ENCODE measurements at regions not wholly inside any gene's neighbourhood (a gene's known extent, or its start where the extent isn't known, plus 50 kb on each side); places are given as distances from the start of the nearest gene placed in this dataset.

GRCh38 chr16:82499302-82499701 is 127.5 kb upstream of the CDH13 start:
- no peak for DNase-seq (ENCODE audit: insufficient read length, low spot score)
- FAIRE-seq = no peak

GRCh38 chr16:82497139-82497538 is 129.6 kb upstream of the CDH13 start:
- no peak for FAIRE-seq
- no peak for DNase-seq (ENCODE audit: insufficient read length, low spot score)

DNA sequence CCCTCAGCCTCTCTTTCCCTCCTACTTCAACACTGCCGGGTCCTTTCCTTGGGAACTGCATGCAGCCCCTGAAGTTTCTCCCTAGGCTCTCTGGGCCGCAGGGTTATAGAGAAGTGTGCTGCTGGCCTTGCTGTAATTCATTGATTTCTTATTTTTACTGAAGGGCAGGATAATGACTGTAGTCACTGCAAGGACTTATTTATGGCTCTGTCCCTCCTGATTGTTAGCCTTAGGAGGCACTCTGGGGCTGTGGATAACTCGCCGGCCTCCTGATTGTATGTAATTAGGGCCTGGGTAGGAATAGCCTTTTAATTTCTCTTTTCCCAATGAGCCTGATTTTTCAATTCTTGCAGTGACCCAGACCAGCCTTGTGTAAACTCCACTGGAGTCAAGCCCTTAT is 138.3 kb upstream of the CDH13 start:
- DNase-seq (ENCODE audit: insufficient read length, low spot score) (no peak), FAIRE-seq (no peak)

DNA sequence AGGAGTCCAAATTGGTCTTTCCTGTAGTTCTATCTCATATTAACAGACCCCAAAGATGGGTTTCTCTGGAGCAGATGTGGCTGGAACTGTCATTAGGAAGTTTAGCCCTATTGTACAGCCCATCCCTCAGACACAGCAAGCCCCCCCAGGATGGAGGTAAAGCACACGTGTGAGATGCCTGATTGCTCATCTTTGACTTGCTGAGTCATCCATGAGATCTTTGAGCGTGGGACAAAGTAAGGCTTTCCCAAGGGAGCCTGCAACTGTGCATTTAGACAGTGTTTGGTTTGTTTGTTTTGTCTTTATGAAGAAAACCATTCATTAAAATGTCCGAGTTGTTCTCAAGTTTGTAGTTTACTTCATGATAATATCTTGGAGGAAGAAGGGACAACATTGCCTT is 145.3 kb upstream of the CDH13 start:
- FAIRE-seq (no peak), DNase-seq (ENCODE audit: insufficient read length, low spot score) (no peak)

- FAIRE-seq (no peak), DNase-seq (ENCODE audit: insufficient read length, low spot score) (no peak)
Observed at GRCh38 chr16:82476786-82477185, 150.0 kb upstream of the CDH13 start.

DNA sequence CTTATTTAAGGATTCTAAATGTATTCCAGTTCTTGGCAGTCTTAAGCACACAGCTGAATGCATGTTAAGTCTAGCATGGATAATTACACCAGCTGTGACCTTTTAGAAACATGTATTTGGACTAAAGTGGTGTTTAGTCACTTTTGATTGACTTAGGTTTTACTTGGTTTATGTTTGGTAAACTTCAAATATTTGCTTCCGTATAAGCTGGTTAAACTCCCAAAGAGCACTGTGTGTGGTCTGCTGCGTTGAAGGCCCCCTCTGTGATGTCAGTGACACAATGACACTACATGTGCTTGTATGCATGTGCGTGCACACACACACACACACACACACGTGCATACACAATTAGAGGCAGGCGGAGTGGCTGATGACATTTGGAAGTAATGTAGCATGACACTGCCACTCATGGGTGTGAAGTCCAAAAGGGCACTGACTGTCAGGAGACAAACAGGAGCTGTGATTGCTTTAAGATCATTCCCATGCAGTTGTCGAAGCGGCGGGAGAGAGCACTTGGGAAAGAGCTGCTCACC is 156.1 kb upstream of the CDH13 start:
- no peak for DNase-seq (ENCODE audit: insufficient read length, low spot score)
- FAIRE-seq = no peak

DNA sequence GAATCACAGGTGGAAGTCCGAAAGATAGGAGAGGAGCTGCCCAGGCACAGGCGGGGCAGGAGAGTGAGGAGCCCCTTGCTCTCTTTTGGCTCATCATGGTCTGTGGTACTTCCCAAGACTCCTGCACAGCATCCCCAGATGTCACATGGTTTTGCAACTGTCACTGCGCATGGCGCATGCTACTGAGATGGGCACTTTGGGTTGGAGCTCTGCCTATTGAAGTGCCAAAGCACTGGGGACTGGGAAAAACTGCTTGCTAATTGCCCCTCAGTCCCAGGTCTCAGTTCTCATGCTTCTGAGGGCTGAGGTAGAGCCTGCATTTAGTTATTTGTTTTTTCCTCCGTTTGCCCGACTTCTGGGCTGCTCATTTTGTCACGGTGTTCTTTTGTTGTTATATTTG is 156.8 kb upstream of the CDH13 start:
- DNase-seq (ENCODE audit: insufficient read length, low spot score) (no peak), FAIRE-seq (no peak)

GRCh38 chr16:82464187-82464586 is 162.6 kb upstream of the CDH13 start:
- DNase-seq (ENCODE audit: insufficient read length, low spot score) = no peak
- FAIRE-seq = no peak

DNA sequence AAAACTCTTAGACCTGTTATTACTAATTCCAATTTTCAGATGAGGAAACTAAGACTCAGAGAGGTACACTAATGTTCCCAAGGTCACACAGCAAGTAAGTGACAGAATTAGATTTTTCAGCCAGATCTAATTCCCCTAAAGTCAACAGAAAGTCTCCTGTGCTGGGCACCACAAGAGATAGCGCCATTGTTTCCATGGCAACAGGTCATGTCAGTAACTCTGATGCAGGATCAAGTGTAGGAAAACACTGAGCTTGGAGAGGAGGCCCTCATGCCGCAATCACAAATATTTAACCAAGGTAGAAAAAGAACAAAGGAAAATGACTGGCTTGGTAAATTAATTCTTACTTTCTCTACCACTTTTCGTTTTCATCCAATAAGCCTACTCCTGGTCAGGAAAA is 166.0 kb upstream of the CDH13 start:
- DNase-seq (ENCODE audit: insufficient read length, low spot score) (no peak), FAIRE-seq (no peak)

DNA sequence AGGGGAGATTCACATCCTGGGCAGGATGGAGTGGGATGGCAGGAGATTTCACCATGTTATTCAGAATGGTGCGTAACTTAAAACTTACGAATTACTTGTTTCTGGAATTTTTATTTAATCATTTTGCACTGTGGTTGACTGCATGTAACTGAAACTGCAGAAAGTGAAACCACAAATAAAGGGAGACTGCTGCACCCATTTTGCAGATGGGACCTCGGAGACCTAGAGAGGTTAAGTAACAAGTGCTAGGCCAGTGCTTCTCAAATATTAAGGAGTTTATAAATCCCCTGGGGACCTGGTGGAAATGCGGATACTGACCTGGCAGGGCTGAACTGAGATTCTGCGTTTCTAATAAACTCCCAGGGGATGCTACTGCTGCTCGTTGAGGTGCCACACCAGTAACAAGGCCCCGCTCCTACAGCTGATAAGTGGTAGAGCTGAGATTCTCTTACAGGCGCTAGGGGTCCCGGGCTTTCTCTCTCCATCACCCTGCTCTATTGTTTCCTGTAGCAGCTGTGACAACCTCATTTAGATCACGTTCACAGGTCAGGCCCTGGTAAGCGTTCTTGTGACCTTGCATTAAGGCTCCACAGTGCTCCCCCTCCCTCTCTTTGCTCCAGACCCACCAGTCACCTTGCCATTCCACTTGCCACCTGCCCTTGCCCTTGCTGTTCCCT is 167.1 kb upstream of the CDH13 start:
- no peak for FAIRE-seq
- DNase-seq (ENCODE audit: insufficient read length, low spot score) = no peak

- FAIRE-seq (peak; percentile 21), DNase-seq (ENCODE audit: insufficient read length, low spot score) (peak; percentile 52)
Observed at GRCh38 chr16:82456683-82457082, 170.1 kb upstream of the CDH13 start.

DNA sequence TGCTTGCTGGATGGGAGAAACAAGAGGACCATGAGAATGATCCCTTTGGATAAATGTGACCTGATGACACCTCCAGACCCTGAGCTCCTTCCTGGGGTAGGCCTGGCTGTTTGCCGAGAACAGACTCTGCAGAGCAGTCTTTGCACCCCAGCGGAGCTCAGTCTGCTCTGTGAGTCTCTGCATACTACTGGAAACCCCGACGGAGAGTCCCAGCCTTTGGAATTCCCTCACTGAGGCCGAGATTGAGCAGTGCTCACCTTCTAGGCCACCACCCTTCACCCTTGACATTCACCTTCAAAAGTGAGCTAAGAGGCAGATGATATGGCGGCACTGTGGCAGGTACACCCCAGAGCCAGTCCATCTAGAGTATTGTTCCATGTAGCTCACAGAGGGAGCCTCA is 172.2 kb upstream of the CDH13 start:
- no peak for FAIRE-seq

DNA sequence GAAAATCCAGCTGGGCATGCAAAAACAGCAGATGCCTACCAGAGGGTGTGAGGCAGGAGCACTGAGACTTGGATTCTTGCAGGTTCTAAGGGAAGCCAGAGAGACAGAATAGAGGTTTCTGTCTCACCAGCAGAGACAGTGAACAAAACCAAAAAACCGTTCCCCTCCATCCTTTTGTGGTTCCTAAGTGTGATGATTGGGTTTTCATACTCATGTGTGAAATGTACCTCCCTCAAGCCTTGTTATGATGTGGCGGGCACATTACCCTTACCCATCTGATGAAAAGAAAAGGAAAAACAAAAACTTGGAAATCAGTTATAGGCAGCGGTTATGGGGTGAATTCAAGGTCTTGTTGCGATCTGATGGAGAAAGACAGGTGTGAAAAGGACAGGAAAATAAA is 172.6 kb upstream of the CDH13 start:
- no peak for DNase-seq (ENCODE audit: insufficient read length, low spot score)
- FAIRE-seq = no peak

More for the DNA sequence above, 172.2 kb upstream of the CDH13 start:
- DNase-seq (ENCODE audit: insufficient read length, low spot score) = no peak

- no peak for DNase-seq (ENCODE audit: insufficient read length, low spot score)
- no peak for FAIRE-seq
Observed at GRCh38 chr16:82452004-82452756, 174.6 kb upstream of the CDH13 start.

DNA sequence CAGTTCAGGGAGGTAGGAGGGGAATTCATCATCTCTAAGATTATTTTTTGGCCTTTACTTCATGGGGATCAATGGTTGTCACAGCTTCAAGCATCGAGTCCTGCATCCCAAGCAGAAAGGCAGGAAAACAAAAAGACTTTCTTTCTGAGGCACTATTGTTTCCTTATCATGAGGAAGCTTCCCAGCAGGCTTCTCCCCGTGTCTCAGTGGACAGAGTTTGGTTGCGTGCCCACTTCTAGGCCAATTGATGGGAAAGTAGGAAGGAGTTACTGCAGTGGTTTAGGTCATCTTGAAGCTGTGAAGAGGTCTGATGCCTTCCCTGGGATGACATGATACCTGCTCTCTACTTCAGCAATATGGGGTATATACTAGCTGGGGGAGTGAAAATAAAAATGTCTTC is 175.3 kb upstream of the CDH13 start:
- FAIRE-seq = no peak

DNA sequence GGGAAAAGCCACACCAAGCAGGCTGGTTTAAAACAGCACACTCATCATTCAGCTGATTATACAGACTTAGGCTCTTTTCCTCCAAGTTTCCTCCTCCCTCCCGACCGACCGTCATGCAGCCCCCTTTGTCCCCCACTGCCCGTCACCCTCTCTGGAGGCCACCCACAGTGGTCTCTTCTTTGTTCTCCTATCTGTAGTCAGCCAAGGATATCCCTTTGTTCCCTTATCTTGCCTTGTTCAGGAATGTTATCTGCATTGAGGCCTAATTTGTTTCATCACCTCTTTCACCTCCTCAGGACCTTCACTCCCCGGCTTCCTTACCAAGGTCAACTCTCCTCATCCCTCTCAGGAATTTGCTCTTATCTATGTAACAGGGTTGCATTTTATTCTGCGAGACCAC is 186.4 kb upstream of the CDH13 start:
- DNase-seq (ENCODE audit: insufficient read length, low spot score) (no peak), FAIRE-seq (no peak)

More for the DNA sequence above, 175.3 kb upstream of the CDH13 start:
- DNase-seq (ENCODE audit: insufficient read length, low spot score) = no peak

DNA sequence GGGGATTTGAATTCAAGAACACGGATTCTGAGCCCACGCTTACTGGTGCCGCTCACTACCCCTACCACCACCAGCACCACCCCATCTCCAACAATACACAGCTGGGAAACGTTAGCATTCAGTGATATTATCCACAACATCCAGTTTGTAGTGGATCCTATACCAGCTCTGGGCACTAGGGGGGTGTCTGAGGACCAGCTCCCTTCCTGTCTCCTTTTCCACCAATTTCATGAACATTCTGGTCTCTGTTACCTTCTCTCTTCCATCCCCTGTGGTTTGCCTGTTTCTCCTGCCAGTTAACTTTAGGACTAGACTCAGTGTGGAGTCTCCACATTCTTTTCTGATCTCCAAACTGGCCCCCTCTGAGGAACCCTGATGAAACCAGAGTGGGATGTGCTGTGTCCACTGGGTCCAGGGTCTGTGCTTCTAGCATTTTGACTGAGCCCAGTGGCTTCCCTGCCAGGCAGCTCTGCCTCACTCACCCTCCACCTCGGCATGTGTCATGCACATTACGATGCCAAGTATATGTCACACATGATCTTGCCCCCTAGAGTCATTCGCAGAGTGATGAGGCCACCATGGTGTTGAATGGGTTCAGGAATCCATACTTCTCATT is 187.0 kb upstream of the CDH13 start:
- no peak for FAIRE-seq

GRCh38 chr16:82433042-82433441 is 193.7 kb upstream of the CDH13 start:
- no peak for DNase-seq (ENCODE audit: insufficient read length, low spot score)
- FAIRE-seq = no peak

More for the DNA sequence above, 187.0 kb upstream of the CDH13 start:
- peak; percentile 4 for DNase-seq (ENCODE audit: insufficient read length, low spot score)

DNA sequence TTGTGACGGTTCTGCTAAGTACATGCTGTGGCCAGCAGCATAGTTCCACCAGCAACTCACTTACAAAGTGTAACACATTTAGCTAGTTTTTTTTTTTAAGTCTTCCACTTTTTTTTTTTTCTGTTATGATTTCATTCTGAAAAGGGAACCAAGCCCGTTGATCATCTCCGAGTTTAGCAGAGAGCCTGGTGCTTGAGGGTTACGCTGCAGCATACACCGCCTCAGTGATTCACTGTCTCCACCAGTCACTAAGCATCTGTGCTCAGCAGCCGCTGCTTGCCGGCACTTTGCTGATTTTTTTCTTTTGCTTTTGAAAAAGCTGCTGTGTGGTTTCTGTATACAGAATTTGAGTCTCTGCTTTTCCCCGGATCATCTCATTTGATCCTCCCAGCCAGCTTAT is 194.5 kb upstream of the CDH13 start:
- FAIRE-seq = no peak
- DNase-seq (ENCODE audit: insufficient read length, low spot score) = no peak

- FAIRE-seq = no peak
Observed at GRCh38 chr16:82425661-82426060, 201.1 kb upstream of the CDH13 start.

DNA sequence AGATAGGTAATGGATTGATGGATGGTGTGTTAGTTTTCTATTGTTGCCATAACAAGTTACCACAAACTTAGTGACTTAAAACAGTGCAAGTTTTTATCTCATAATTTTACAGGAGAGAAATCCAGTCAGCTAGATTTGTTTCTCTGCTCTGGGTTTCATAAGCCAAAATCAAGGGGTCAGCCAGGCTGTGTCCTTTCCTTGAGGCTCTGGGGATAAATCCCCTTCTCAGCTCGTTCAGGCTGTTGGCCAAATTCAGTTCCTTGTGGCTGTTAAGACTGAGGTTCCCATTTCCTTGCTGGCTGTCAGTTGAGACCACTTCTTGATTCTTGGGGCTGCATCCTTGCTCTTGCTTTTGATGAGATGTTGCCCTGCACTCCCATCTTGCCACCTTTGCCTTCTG is 204.9 kb upstream of the CDH13 start:
- FAIRE-seq (no peak), DNase-seq (ENCODE audit: insufficient read length, low spot score) (no peak)

More at GRCh38 chr16:82425661-82426060, 201.1 kb upstream of the CDH13 start:
- DNase-seq (ENCODE audit: insufficient read length, low spot score) = no peak

DNA sequence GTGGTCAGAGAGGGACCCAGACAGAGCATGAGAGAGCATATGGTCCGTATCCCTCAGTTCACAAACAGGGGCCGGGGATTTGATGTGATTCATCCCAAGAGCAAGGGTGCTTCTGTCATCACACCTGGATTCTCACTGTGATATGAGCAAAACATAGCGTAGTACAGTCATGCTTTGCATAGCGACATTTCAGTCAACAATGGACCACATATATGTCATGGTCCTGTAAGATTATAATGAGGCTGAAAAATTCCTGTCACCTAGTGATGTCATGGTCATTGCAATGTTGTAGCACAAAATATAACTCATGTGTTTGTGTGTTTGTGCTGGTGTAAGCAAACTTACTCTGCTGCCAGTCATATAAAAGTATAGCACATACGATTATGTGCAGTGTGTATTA is 207.4 kb upstream of the CDH13 start:
- DNase-seq (ENCODE audit: insufficient read length, low spot score) (no peak), FAIRE-seq (no peak)
